HG02943 (cell line): ENCODE measurements at regions not wholly inside any gene's neighbourhood (a gene's known extent, or its start where the extent isn't known, plus 50 kb on each side); places are given as distances from the start of the nearest gene placed in this dataset.
"Not testable (repeated sequence)": the region's sequence is repeated elsewhere in the genome, so short reads cannot be mapped to it uniquely, and the experiment has no call there.

Experiments
- ATAC-seq: cut with Tn5 transposase; IDR thresholded peaks from one replicate; pipeline ENCODE4 v1.9.1; 2021; ENCODE audit warnings: mild to moderate bottlenecking, low read depth, moderate library complexity; ENCODE audit not compliant: unreplicated experiment

DNA sequence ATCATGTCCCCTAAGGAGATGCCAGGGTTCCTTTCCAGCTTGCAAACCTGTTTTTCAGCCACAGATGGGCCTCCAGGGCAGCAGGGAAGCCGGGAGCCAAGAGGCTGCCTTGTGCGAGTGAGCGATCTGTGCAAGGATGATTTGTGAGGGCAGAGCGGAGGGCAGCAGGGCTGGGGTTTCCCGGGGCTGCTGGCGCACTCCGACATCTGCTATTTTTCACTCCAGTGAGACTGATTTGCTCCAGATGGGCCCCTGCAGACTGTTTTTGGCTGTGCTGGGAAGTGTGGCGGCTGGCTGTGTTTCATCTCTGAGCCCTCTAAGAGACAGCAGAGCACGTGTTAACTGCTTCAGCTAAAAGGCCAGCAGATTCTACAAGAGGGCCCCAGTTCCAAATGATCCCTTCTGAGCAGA lies 466.2 kb downstream of the TYW1 start:
- no peak for ATAC-seq

DNA sequence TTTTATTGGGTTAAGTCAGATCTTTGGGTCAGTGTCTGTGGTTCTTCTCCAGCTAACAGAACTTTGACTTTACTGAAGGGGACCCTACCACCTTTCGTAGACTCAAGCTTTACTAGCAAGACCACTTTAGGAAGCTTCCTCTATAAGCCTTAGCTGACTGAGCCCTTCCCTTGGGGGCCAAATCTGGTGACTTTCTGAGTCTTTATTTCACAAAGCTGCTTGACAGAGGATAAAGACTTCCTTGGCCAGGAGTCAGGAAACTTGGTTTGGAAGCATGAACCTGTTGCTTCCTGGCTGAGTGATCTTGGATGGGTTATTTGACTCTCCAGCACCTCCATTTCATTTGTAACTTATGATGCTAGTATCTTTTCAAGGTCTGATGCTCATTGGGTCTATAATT lies 466.7 kb downstream of the TYW1 start:
- no peak for ATAC-seq

DNA sequence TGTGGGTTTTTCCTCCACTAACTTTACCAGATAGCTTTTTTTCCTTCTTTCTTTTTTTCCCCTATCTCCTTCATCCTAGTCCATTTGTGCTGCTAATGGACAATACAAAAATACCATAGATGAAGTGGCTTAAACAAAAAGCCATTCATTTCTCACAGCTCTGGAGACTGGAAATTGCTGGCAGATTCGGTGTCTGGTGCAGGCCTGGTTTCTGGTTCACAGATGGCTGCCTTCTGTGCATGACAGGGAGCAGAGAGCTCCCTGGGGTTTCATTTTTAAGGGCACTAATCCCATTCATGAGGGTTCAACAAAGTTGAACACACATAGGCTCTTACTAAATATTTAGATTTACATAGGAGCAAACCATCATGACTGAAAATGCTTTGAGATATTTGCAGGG lies 467.4 kb downstream of the TYW1 start:
- ATAC-seq, result no peak

DNA sequence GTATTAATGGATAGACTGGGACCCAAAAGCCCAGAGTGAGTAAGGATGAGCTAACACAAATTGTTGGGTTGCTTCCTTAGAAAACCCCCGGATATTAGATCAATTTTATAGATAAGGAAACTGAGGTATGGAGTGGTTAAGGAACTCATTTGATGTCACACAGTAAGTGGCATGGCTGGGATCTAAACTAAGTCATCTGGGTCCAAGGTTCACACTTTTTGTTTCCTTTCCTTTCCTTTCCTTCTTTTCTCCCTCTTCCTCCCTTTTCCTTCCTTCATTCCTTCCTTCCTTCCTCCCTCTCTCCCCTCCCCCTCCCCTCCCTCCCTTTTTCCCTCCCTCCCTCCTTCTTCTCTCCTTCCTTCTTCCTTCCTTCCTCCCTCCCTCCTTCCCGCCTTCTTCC lies 469.5 kb downstream of the TYW1 start:
- no peak for ATAC-seq

DNA sequence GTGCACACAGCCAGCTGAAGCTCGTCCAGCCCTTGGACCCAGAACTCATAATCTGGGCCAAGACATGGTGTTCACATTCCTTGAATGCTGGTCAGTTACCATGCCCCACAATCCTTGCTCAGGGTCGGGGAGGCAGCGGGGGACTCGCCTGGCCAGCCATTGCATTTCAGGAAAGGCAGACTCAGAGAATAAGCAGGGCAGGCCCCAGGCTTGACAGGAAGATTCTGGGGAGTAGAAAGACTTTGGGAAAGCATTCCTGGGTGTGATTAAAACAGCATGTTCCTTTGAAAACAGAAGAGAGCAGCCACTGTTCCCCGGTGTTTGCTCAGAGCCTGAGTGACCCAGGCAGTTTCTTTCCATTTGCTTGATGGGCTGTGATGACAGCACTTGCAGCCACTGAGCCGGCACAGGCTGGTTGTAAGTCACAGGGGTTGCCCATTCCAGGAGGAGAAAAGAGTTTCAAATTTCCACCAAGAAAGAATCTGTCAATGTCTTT lies 473.7 kb downstream of the TYW1 start:
- no peak for ATAC-seq

DNA sequence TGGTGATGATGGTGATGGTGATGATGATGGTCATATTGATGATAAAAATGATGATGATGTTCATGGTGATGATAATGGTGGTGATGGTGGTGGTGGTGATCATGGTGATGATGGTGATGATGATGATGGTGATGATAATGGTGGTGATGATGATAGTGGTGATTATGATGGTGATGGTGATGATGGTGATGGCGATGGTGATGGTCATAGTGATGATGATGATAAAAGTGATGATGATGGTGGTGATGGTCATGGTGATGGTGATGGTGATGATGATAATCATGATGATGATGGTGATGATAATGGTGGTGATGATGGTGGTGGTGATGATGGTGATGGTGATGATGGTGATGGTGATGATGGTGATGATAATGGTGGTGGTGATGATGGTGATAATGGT lies 478.7 kb downstream of the TYW1 start:
- no peak for ATAC-seq

DNA sequence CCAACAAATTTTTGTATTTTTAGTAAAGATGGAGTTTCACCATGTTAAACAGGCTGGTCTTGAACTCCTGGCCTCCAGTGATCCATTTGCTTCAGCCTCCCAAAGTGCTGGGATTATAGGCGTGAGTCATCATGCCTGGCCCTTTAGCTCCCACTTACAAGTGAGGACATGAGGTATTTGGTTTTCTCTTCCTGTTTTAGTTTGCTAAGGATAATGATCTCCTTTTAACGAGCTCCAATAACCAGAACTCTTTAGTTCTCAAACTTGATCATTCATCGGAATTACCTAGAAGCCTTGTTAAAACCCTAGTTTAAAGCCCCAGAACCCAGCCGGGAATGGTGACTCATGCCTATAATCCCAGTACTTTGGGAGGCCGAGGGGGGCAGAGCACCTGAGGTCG lies 481.4 kb downstream of the TYW1 start:
- ATAC-seq, result no peak

DNA sequence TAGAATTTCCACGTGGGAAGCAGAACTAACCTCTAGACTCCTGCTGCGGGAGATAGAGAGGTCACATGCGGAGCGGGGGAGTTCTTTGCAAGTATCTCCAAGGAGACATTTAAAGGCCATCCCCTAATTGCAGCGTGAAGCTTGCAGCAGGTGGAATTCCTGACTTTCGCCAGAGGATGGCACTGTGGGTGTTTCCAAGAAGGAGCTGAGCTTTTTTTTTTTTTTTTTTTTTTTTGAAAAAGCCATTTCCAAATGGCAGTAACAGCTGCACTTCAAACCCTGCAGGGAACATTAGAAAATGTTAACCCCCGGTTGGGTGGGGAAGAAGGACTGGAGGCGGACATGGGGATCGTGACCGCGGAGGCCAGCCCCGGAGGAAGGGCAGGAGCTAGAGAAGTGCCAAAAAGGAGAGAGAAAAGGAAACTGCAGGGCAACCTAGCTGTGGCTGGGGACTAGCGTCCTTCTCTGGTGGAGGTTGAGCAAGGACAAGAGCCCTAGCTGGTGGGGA lies 487.7 kb downstream of the TYW1 start:
- ATAC-seq, result no peak

DNA sequence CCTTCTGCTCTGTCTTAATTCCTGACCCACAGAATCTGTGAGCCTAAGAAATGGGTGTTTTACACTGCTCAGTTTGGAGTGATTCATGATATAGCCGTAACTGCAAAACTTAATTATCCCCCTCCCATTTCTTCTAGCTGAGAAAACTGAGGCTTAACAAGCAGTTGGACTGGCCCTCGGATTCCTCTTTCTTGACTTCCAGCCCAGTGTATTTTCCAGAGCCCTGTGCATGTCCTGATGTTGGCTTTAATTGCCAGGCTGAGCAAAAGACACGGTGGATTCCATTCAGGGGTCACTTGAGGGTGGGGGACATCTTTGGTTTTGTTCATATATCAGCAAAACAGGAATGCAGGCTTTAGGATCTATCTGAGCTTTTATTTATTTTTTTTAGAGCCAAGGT lies 489.8 kb downstream of the TYW1 start:
- no peak for ATAC-seq

DNA sequence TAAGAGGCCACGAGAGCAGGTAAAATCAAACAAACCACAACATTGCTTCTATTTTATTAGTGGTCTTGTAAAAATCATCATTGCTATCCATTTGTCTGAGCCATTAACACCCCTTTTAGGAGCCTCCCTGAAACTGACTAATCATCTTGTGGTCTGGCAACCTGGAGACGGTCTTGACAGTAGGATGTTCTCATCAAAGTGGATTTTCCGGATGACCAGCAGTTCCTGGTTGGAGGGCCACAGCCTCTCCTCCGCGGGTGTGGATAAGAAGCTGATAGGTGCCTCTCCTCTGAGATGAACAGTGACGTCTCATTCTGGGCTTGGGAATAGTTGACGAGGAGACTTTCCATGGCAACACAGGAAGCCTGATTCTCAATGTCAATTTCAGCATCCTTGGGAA lies 490.7 kb downstream of the TYW1 start:
- no peak for ATAC-seq

DNA sequence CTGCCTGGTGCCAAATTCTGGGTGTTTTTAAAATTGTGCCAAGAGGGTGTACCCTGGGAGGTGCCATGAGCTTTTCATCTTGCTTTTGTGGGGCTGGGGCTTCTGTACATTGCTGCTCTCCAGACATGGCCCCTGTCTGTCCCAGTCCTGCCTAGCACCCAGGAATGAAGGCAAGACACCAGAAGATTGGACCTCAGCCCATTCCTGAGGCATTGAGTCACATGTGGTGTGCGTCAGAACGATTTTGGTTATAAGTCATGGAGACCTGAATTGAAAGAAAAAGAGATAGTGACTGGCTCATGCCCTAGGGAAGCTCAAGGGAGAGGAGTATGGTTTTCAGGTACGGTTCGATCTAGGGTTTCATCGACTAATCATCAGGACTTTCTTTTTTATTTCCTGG lies 493.2 kb downstream of the TYW1 start:
- ATAC-seq, result no peak

DNA sequence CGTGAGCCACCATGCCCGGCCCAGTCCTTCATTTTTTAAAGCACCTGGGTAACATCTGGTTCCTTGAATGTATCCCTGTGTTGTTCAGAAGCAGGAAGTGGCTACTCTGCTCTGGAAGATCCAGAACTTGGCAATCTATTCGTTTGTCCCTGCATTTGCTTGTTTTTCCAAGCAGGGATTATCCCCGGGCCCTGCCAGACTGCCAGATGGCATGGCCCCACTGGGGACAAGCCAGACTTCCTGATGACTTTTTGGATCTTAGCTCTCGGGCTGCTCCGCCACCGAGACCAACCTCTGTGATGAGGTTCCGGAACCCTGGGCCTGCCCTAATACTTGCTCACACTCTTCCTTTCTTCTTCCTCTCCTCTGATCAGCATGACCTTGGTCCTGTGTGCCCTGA lies 496.7 kb downstream of the TYW1 start:
- ATAC-seq, result no peak

DNA sequence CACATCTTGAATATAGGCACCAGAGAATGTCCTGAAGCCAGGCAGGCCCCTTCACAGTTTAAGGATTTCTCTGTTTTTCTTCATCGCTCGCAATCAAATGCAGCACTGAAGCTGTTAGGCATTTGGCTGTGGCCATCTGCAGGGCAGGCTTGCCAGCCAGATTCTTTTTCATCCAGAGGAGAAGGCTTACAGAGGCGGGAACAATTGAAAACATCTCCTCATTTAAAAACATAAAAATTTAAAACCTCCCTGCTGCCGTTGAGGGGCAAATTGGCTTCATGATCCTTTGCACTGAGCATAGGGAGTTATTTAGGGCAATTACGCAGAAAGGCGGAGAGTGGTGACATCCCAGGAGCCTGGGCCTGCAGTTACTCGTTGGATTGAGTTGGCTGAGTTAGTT lies 500.0 kb downstream of the TYW1 start:
- ATAC-seq, result no peak

DNA sequence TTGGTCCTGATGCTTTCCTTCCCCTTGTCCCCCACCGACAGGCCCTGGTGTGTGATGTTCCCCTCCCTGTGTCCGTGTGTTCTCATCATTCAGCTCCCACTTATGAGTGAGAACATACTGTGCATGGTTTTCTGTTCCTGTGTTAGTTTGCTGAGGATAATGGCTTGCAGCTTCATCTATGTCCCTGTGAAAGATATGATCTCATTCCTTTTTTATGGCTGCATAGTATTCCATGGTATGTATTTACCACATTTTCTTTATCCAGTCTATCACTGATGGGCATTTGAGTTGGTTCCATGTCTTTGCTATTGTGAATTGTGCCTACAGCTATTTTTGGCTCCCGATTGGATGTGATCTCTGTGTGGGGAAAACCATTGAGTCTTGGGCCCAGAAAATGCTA lies 501.3 kb downstream of the TYW1 start:
- not testable (repeated sequence) for ATAC-seq

DNA sequence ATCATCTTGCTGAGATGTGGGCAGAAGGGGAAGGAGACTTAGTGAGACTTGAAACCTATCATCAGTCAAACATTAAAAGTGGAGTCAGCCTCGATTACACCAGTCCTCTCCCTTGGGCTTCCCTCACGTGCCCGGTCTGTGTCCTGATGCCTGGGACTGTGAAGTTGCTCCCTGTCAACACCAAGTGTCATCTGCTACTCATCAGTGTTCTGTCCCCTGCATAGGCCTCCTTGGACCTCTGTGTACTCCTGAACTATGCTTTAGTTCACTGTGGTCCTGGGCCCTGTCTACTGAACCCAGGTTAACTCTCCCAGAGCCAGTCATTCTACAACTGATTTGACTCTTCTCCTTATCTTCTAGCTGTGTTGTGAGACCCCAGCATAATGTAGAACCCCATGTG lies 506.3 kb downstream of the TYW1 start:
- ATAC-seq, result no peak

DNA sequence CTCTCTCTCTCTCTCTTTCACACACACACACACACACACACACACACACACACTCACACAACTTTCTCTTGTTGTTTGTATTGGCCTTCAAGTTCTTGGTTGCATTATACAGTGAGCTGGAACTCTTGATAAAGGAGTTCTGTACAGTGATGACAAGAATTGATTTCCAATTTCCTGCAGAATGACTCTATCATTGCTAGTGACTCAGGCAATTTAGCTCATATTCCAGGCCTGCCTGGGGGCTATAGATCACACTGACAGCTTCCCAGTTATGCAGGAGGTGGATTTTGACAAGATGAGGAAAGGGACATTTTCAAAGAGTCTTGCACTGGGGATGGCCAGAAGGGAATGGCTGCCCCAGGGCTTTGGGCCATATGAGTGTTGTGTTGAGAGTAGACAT lies 508.8 kb downstream of the TYW1 start:
- ATAC-seq, result no peak

DNA sequence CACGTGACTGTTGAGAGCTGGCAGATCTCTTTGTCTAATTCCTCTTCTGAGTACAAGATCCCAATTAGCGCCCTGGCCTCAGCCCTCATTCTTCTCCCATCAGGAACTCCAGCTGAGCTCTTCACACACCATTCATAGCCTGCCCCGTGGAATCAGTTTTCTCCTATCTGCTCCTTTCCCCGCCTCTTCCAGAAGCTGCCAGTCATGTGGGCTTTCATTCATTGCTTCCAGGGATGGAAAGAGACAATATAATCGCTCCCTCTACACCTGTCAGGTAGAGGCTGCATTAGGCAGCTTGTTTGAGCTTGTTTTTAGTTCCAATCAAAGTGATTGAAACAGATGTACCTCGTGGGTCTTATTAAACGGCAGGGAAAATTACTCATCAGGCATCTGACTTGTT lies 515.8 kb downstream of the TYW1 start:
- no peak for ATAC-seq

DNA sequence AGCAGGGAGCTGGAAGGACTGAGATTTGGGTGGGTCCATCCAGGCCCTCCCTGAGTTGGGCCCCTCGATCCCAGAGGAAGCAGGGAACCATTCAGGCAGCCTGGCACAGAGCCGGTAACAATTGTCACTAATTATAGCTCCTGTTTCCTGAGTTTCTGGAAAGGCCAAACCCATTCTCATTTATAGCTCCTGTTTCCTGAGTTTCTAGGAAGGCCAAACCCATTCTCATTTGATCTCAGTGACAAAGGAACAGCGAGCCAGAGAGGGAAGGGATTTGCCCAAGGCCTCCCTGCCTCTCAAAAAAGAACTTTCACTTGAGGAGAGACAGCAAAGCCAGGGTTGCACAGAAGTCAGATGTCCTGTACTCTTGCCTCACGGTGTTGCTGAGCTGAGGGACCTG lies 521.9 kb downstream of the TYW1 start:
- no peak for ATAC-seq

DNA sequence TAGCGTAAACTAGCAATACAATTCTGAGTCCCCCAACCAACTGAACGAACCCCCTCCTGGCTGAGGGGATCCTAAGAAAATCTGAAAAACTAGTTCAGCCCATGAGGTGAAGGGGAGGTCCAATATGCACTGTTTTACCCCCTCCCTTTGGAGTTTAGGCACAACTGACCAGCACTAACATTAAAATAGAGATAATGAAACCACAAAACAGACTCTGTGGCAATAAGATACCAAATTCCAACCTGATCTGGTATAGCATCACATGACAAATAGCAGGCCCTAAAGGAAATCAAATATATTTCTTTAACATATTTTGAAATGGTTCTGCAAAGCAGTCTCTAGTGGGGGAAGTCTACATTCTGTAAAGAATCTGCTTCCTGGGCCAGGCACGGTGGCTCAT lies 522.5 kb downstream of the TYW1 start:
- no peak for ATAC-seq

DNA sequence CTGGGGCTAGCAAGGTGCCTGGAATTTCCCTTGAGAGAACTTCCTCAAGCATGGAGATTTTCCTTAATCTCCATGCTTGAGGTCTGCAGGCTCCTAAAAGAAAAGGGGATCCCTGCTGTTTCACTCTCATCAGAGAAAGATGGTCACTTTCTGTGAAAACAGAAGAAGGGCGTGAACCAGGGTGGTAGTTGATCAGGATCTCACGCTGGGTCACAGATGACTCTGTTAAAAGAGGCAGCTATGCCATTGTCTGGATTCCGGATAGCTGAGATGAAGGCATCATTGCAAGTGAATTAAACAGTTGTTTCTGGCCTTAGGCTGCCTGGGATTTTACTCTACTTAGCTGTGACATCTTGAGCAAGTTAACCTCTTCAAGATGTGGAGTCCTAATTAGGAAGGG lies 525.9 kb downstream of the TYW1 start:
- no peak for ATAC-seq

DNA sequence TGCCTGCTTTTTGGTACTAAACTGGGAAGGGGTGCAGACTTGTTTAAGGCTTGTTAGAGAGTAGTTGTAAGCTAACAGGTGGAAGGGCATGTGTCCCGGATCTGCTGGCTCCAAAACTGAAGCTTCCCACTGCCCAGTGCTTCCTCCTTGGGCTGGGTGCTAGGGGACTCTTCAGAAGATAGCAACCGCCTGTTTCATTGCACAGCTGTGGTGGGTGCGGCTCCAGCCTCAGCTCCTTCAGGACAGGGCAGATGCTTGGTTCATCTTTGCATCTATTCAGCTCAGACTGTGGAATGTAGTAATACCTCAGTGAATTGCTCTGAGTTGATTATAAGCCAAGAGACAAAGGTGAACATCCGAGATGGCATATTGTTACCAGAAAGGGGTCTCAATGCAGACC lies 527.1 kb downstream of the TYW1 start:
- ATAC-seq, result no peak

DNA sequence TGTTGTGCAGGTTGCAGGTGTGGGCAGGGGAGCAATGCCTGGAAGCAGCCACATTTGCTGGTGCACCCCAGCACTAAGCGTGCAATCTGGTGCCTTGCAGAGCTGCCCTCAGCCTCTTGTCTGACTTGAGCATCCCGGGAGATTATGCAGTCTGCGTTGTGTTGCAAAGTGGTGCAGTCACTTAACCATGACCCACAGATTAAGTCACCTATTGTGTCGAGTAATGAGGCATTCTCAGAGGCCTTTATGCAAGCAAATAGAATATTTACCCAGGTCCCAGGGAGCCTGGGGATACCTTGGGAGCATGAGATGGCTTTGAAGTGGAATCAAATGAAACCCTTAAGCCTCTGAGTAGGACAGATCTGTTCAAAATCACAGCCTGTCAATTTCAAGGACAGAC lies 529.0 kb downstream of the TYW1 start:
- no peak for ATAC-seq

DNA sequence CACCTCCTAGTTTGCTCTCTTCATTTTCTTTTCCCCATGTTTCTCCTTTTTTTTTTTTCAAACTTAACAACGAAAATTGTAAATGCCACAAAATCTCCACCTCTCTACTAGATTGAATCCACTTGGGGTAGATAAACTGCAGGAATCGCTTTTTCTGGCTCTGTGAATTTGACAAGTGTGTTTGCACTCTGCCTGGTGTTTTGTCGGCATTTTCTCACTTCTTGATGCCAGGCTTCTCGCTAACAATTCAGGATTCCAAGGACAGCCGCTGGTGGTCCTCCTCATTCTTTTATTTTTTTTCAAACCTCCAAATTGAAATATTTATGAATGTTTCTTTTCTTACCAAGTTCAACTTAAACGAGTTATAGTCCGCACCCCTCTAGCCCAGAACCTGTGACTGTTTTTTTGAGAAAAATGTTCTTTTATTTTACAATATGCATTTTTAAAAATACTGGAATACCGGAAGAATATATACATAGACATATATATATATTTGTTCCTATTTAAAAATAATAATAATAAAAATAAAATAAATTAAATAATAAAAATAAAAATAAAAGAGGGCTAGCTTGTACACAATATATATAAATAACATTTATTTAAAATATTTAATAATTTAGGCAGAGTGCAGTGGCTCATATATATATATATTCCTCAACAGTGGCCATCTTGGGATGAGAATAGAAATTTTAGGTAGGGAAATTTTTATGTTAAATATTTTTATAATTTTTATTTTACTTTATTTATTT lies 538.8 kb downstream of the TYW1 start:
- no peak for ATAC-seq
